Neutrophil (primary cell): ENCODE measurements at regions not wholly inside any gene's neighbourhood (a gene's known extent, or its start where the extent isn't known, plus 50 kb on each side); places are given as distances from the start of the nearest gene placed in this dataset.
"Not testable (repeated sequence)": the region's sequence is repeated elsewhere in the genome, so short reads cannot be mapped to it uniquely, and the experiment has no call there.

Experiments
- H3K27ac ChIP-seq: fragments of 200-600 bp; sonication (generic); 2 replicates; pipeline ENCODE4 v1.5.1; 2016; ENCODE audit warnings: mild to moderate bottlenecking, moderate library complexity
- H3K27me3 ChIP-seq: fragments of 200-600 bp; sonication (generic); 2 replicates; pipeline ENCODE4 v1.6.0; 2016; ENCODE audit warnings: mild to moderate bottlenecking
- H3K36me3 ChIP-seq: fragments of 200-600 bp; sonication (generic); 2 replicates; pipeline ENCODE4 v1.5.1; 2017
- H3K4me1 ChIP-seq, 2 experiments: fragments of 200-600 bp in 1 of 2; sonication (generic) in 1 of 2; 1 replicate in 1 of 2; 2 replicates in 1 of 2; pipeline versions ENCODE4 v1.5.1 to v1.6.1; 2013 to 2016; ENCODE audit warnings: low read depth in 1 of 2, low read length in 1 of 2, mild to moderate bottlenecking in 1 of 2, moderate library complexity in 1 of 2; ENCODE audit not compliant: control insufficient read depth in 1 of 2, insufficient read depth in 1 of 2
- H3K4me3 ChIP-seq, 2 experiments: fragments of 200-600 bp in 1 of 2; sonication (generic) in 1 of 2; 1 replicate in 1 of 2; 2 replicates in 1 of 2; pipeline ENCODE4 v1.5.1; 2013 to 2016; ENCODE audit warnings: low read depth in 1 of 2, low read length in 1 of 2, mild to moderate bottlenecking in 1 of 2, moderate library complexity in 1 of 2
- H3K9me3 ChIP-seq: fragments of 200-600 bp; sonication (generic); 2 replicates; pipeline ENCODE4 v1.5.1; 2016
- TF ChIP-seq, protein P1 (sequence below): fragments of 200-600 bp; sonication (generic); IDR thresholded peaks from 2 replicates; pipeline ENCODE4 v1.5.1; 2016; ENCODE audit warnings: antibody characterized with exemption

- no peaks in the 10 kb centered on the region for H3K4me1 ChIP-seq
- H3K36me3 ChIP-seq: no peaks in the 10 kb centered on the region
- TF ChIP-seq, protein P1, sequence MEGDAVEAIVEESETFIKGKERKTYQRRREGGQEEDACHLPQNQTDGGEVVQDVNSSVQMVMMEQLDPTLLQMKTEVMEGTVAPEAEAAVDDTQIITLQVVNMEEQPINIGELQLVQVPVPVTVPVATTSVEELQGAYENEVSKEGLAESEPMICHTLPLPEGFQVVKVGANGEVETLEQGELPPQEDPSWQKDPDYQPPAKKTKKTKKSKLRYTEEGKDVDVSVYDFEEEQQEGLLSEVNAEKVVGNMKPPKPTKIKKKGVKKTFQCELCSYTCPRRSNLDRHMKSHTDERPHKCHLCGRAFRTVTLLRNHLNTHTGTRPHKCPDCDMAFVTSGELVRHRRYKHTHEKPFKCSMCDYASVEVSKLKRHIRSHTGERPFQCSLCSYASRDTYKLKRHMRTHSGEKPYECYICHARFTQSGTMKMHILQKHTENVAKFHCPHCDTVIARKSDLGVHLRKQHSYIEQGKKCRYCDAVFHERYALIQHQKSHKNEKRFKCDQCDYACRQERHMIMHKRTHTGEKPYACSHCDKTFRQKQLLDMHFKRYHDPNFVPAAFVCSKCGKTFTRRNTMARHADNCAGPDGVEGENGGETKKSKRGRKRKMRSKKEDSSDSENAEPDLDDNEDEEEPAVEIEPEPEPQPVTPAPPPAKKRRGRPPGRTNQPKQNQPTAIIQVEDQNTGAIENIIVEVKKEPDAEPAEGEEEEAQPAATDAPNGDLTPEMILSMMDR: no peak
- no peak overlapping the region for H3K4me3 ChIP-seq
- H3K27me3 ChIP-seq: no peaks in the 10 kb centered on the region
- no peak overlapping the region for H3K27ac ChIP-seq
- peaks cover 3% of the 10 kb centered on the region for H3K9me3 ChIP-seq
Measured at GRCh38 chr2:168328421-168328820, 81.0 kb upstream of the STK39 start.

DNA sequence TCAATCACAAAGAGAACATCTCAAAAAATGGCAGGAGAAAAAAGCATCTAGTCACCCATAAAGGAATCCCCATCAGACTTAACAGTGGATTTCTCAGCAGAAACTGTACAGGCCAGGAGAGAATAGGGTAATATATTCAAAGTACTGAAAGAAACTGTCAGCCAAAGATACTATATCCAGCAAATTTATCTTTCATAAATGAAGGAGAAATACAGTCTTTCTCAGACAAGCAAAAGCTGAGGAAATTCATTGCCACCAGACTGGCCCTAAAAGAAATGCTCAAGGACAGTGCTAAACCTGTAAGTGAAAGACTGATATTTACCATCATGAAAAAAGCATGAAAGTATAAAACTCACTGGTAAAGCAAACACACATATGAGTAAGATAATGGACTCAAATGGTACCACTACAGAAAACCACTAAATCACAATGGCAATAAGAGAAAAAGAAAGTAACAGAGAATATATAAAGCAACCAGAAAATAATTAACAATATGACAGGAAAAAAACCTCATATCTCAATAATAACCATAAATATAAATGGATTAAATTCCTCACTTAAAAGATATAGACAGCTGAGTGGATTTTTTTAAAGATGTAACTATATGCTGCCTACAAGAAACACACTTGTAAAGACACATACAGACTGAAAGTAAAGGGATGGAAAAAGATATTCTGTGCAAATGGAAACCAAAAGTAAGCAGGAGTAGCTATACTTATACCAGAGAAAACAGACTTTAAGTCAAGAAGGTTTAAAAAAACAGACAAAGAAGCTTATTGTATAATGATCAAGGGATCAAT, 83.4 kb upstream of the STK39 start:
- no peak overlapping the region for H3K27ac ChIP-seq
- no peaks in the 10 kb centered on the region for H3K36me3 ChIP-seq
- no peaks in the 10 kb centered on the region for H3K4me1 ChIP-seq
- no peaks in the 10 kb centered on the region for H3K27me3 ChIP-seq
- H3K9me3 ChIP-seq: peaks cover 3% of the 10 kb centered on the region
- no peak overlapping the region for H3K4me3 ChIP-seq
- TF ChIP-seq, protein P1: no peak

DNA sequence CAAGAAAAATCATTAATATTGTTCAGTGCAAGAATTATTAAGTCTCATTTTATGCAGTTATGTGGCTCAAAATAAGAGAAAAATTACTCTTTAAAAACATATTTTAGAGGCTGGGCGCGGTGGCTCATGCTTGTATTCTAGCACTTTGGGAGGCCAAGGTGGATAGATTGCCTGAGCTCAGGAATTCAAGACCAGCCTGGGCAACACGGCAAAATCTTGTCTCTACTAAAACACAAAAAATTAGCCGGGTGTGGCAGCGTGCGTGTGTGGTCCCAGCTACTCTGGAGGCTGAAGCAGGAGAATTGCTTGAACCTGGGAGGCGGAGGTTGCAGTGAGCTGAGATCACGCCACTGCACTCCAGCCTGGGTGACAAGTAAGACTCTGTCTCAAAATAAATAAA, 87.9 kb upstream of the STK39 start:
- not testable (repeated sequence) for H3K36me3 ChIP-seq, H3K27me3 ChIP-seq, H3K9me3 ChIP-seq, H3K4me1 ChIP-seq, H3K27ac ChIP-seq, H3K4me3 ChIP-seq

- H3K4me3 ChIP-seq: no peak overlapping the region
- TF ChIP-seq, protein P1: no peak
Measured at GRCh38 chr2:168336786-168337388, 89.5 kb upstream of the STK39 start.

DNA sequence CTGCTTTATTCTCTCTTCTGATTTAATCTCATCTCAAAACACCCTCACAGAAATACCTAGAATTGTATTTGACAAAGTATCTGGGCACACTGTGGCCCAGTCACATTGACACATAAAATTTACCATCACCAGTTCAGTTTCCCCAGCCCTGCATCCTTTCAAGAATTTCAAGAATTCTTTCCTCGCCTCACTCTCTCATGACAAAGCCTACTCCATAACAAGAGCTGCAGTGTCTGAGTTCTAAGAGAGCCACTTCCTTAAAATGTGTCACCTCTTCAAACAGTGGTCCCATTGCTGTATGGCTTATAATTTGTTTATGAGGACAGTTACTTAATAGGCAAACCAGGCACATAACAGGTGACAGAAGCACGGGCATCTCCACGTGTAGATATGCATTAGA, 90.9 kb upstream of the STK39 start:
- Histone ChIP-seq H3K27me3 (no peaks in the 10 kb centered on the region), H3K27ac (no peak overlapping the region), H3K4me3 (no peak overlapping the region), H3K9me3 (no peaks in the 10 kb centered on the region), H3K4me1 (no peaks in the 10 kb centered on the region), H3K36me3 (no peaks in the 10 kb centered on the region)
- TF ChIP-seq, protein P1: no peak

More at GRCh38 chr2:168336786-168337388, 89.5 kb upstream of the STK39 start:
- no peaks in the 10 kb centered on the region for H3K9me3 ChIP-seq
- no peaks in the 10 kb centered on the region for H3K27me3 ChIP-seq
- H3K4me1 ChIP-seq: no peaks in the 10 kb centered on the region
- H3K27ac ChIP-seq: no peak overlapping the region
- H3K36me3 ChIP-seq: no peaks in the 10 kb centered on the region

GRCh38 chr2:168338803-168339437, 91.5 kb upstream of the STK39 start:
- H3K4me1 ChIP-seq: no peaks in the 10 kb centered on the region
- TF ChIP-seq, protein P1: no peak
- H3K36me3 ChIP-seq: no peaks in the 10 kb centered on the region
- H3K9me3 ChIP-seq: no peaks in the 10 kb centered on the region
- H3K27ac ChIP-seq: no peak overlapping the region
- H3K27me3 ChIP-seq: no peaks in the 10 kb centered on the region
- H3K4me3 ChIP-seq: no peak overlapping the region
